Ovary (tissue), 7 donors: ENCODE measurements at regions not wholly inside any gene's neighbourhood (a gene's known extent, or its start where the extent isn't known, plus 50 kb on each side); places are given as distances from the start of the nearest gene placed in this dataset.

Experiments
- DNase-seq, 5 donors: peaks; one replicate each; pipeline ENCODE4 v3.0.0-alpha.2; 2019 to 2020
- H3K27ac ChIP-seq, 2 donors: fragments of 200-600 bp; one replicate each; pipeline versions ENCODE4 v1.5.1 to v1.8.0; 2019 to 2022
- H3K27me3 ChIP-seq: fragments of 200-600 bp; one replicate; pipeline ENCODE4 v1.8.0; 2022
- H3K36me3 ChIP-seq: fragments of 200-600 bp; sonication (generic); one replicate; pipeline ENCODE4 v1.5.1; 2019
- H3K4me1 ChIP-seq: one replicate; pipeline ENCODE4 v1.8.1; 2013; ENCODE audit warnings: mild to moderate bottlenecking, moderate library complexity; ENCODE audit not compliant: insufficient read depth
- H3K4me3 ChIP-seq: fragments of 200-600 bp; sonication (generic); one replicate; pipeline ENCODE4 v1.5.1; 2017
- H3K9me3 ChIP-seq, 2 donors: fragments of 200-600 bp in 1 of 2; sonication (generic) in 1 of 2; one replicate each; pipeline versions ENCODE4 v1.5.1 to v1.8.1; 2013 to 2019; ENCODE audit warnings: mild to moderate bottlenecking in 1 of 2, moderate library complexity in 1 of 2
- EP300 ChIP-seq: sonication (generic); formaldehyde crosslinking; IDR thresholded peaks from one replicate; pipeline ENCODE4 v1.6.1; 2017; ENCODE audit warnings: antibody characterized with exemption
- POLR2A ChIP-seq: fragments of 450-650 bp; IDR thresholded peaks from one replicate; pipeline ENCODE4 v1.6.1; 2017; ENCODE audit warnings: antibody characterized with exemption, mild to moderate bottlenecking, moderate library complexity
- WGBS, 3 donors: extraction: QIAGEN DNeasy Blood & Tissue Kit in 1 of 3; methylation state at CpG; one replicate each; pipeline versions ENCODE4 v1.1.5 to v1.1.7; 2013 to 2017; 5-methylcytosine and 5-hydroxymethylcytosine counted together
- intact Hi-C, 4 donors: fragments of 100-400 bp; cut with DNase I; formaldehyde crosslinking; loops; one replicate each; pipeline versions ENCODE4 v1.11.0 to v1.15.1; 2022 to 2023
- TF ChIP-seq, protein P1 (sequence below), 3 donors: fragments of 450-650 bp in 2 of 3; fragments of 200-600 bp in 1 of 3; IDR thresholded peaks; one replicate each; pipeline versions ENCODE4 v1.5.1 to v1.8.0; 2016 to 2022; ENCODE audit warnings: antibody characterized with exemption in 3 of 3, mild to moderate bottlenecking in 1 of 3
- donor health status: DM: no; HTN: no; CAD: no; lungs with moderate emphysema.
- donor health status: DM: no; HTN: no; CAD: no.
- donor health status: Bipolar disorder and iron deficiency.
- donor health status: DM: no; HTN: no; CAD: no.
- donor health status: DM: yes; HTN: yes; CAD: no.

- H3K9me3 ChIP-seq, result no peaks in the 10 kb centered on the region
- no peaks in the 10 kb centered on the region for H3K27me3 ChIP-seq
- no peak overlapping the region for H3K27ac ChIP-seq
- no peak for TF ChIP-seq POLR2A
- no peak for TF ChIP-seq EP300
- TF ChIP-seq, protein P1, sequence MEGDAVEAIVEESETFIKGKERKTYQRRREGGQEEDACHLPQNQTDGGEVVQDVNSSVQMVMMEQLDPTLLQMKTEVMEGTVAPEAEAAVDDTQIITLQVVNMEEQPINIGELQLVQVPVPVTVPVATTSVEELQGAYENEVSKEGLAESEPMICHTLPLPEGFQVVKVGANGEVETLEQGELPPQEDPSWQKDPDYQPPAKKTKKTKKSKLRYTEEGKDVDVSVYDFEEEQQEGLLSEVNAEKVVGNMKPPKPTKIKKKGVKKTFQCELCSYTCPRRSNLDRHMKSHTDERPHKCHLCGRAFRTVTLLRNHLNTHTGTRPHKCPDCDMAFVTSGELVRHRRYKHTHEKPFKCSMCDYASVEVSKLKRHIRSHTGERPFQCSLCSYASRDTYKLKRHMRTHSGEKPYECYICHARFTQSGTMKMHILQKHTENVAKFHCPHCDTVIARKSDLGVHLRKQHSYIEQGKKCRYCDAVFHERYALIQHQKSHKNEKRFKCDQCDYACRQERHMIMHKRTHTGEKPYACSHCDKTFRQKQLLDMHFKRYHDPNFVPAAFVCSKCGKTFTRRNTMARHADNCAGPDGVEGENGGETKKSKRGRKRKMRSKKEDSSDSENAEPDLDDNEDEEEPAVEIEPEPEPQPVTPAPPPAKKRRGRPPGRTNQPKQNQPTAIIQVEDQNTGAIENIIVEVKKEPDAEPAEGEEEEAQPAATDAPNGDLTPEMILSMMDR (IDR thresholded peaks at IDR 0.05), result no peak
- no peaks in the 10 kb centered on the region for H3K4me1 ChIP-seq
- intact Hi-C loops, result no loop called here
- H3K4me3 ChIP-seq, result no peak overlapping the region
- no peak for DNase-seq
- H3K36me3 ChIP-seq, result no peaks in the 10 kb centered on the region
- 86 to 91% (median 88%) methylated on average over 3 of the region's 3 CpGs for WGBS, 3 donors
These were observed 339.6 kb downstream of the ANKRD50 start for GRCh38 chr4:124372916-124373315.

DNA sequence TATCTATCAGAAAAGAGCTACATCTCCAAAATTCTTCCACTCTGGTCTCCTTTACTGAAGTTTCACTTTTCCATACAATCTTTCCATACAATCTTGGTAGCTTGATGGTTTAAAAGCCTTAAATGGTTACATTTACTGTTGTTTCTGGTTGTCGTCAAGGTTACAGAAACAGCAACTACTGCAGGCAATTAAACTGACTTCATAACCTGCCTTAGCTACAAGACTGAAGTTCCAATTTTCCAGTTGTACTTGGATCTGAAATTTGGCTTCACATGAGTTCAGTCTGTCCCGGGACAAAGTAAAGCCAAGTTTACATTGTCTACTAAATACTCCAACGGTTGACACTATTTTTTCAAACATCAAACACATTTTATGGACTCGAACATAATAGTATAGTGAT is 326.4 kb downstream of the ANKRD50 start:
- H3K27me3 ChIP-seq, result no peaks in the 10 kb centered on the region
- H3K9me3 ChIP-seq, result no peaks in the 10 kb centered on the region
- no peak overlapping the region for H3K4me3 ChIP-seq
- DNase-seq, result no peak
- intact Hi-C loops, result no loop called here
- H3K4me1 ChIP-seq, result no peaks in the 10 kb centered on the region
- no peaks in the 10 kb centered on the region for H3K36me3 ChIP-seq
- 33 to 38% (median 37%) methylated on average over 4 of the region's 4 CpGs for WGBS, 3 donors
- H3K27ac ChIP-seq, result no peak overlapping the region
- TF ChIP-seq POLR2A (no peak), EP300 (no peak)
- TF ChIP-seq, protein P1 (IDR thresholded peaks at IDR 0.05), result no peak

GRCh38 chr4:124386648-124387047 is 325.9 kb downstream of the ANKRD50 start:
- intact Hi-C loops, result no loop called here
- Histone ChIP-seq H3K27ac (no peak overlapping the region), H3K9me3 (no peaks in the 10 kb centered on the region), H3K4me3 (no peak overlapping the region), H3K36me3 (no peaks in the 10 kb centered on the region), H3K4me1 (no peaks in the 10 kb centered on the region), H3K27me3 (no peaks in the 10 kb centered on the region)
- TF ChIP-seq POLR2A, result no peak
- TF ChIP-seq EP300, result no peak
- TF ChIP-seq, protein P1 (IDR thresholded peaks at IDR 0.05), result no peak
- 72 to 82% (median 78%) methylated on average over 6 of the region's 6 CpGs for whole genome bisulfite sequencing, 3 donors
- no peak for DNase-seq

DNA sequence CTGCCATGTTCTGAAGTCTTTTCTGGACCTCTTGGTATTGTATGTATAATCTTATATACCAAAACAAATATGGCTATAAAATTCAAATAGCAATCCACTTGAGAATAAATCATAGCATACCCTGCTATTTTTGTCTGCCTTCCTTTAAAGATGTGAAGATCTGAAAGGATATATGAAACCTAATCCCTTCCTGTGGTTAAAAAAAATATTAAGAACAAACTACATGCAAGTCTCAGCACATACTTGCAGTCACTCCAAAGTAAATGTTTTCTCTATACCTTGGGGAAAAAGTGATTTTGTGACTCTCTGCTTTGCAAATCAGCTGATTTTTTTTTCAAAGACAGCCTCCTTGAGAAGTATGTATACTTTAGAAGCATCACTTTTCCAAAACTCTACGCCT is 322.9 kb downstream of the ANKRD50 start:
- TF ChIP-seq POLR2A (no peak), EP300 (no peak)
- TF ChIP-seq, protein P1 (IDR thresholded peaks at IDR 0.05), result no peak
- H3K4me3 ChIP-seq, result no peak overlapping the region
- DNase-seq, result no peak
- no peaks in the 10 kb centered on the region for H3K4me1 ChIP-seq
- intact Hi-C loops, result no loop called here
- H3K27ac ChIP-seq, result no peak overlapping the region
- no peaks in the 10 kb centered on the region for H3K27me3 ChIP-seq
- no peaks in the 10 kb centered on the region for H3K9me3 ChIP-seq
- no peaks in the 10 kb centered on the region for H3K36me3 ChIP-seq
- WGBS, 3 donors, result 49 to 98% (median 95%) methylated on average over 1 of the region's 1 CpG

DNA sequence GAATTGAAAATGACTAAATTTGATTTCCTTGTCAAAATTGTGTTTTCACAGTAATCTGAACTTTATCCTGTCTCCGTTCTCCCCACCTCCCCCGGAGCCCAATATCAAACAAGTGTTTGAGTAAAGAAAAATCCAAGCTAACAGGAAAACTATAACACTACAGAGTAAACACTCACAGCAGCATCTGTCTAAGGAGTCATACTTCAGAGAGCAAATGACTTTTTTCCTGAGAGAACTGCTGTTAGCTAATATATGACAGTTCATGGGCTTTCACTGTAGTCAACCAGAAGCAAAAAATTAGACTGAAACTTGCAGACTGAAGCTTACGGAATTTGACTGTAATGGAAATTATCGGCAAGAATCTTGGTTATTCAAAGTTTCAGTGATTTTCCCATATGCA is 321.7 kb downstream of the ANKRD50 start:
- no peaks in the 10 kb centered on the region for H3K4me1 ChIP-seq
- WGBS, 3 donors, result 56 to 68% (median 57%) methylated on average over 4 of the region's 4 CpGs
- TF ChIP-seq EP300 (no peak), POLR2A (no peak)
- TF ChIP-seq, protein P1 (IDR thresholded peaks at IDR 0.05), result no peak
- no peaks in the 10 kb centered on the region for H3K9me3 ChIP-seq
- no peaks in the 10 kb centered on the region for H3K27me3 ChIP-seq
- DNase-seq, result no peak
- no peak overlapping the region for H3K27ac ChIP-seq
- H3K4me3 ChIP-seq, result no peak overlapping the region
- H3K36me3 ChIP-seq, result no peaks in the 10 kb centered on the region
- intact Hi-C loops, result no loop called here
